ENCODE measurements at regions not wholly inside any gene's neighbourhood (a gene's known extent, or its start where the extent isn't known, plus 50 kb on each side); places are given as distances from the start of the nearest gene placed in this dataset.
"Not testable (repeated sequence)": the region's sequence is repeated elsewhere in the genome, so short reads cannot be mapped to it uniquely, and the experiment has no call there.

- Mint-ChIP-seq H3K27ac (no peak overlapping the region), H3K27me3 (peaks cover 9% of the 10 kb centered on the region), H3K4me1 (ENCODE audit: low read depth) (no peaks in the 10 kb centered on the region), H3K36me3 (peaks cover 8% of the 10 kb centered on the region), H3K9me3 (ENCODE audit: low read depth) (peaks cover 20% of the 10 kb centered on the region), H3K4me3 (no peak overlapping the region)
Observed at GRCh38 chr6:12348530-12349511, 58.7 kb downstream of the EDN1 start.

- Mint-ChIP-seq H3K36me3 (peaks cover 8% of the 10 kb centered on the region), H3K27ac (no peak overlapping the region), H3K9me3 (ENCODE audit: low read depth) (peaks cover 20% of the 10 kb centered on the region), H3K4me1 (ENCODE audit: low read depth) (no peaks in the 10 kb centered on the region), H3K27me3 (peaks cover 9% of the 10 kb centered on the region), H3K4me3 (no peak overlapping the region)
Observed at GRCh38 chr6:12350644-12351170, 60.5 kb downstream of the EDN1 start.

- Mint-ChIP-seq H3K4me1 (ENCODE audit: low read depth) (no peaks in the 10 kb centered on the region), H3K27me3 (peaks cover 7% of the 10 kb centered on the region), H3K9me3 (ENCODE audit: low read depth) (peaks cover 20% of the 10 kb centered on the region), H3K4me3 (no peak overlapping the region), H3K27ac (no peak overlapping the region), H3K36me3 (peaks cover 8% of the 10 kb centered on the region)
Observed at GRCh38 chr6:12351672-12352071, 61.5 kb downstream of the EDN1 start.

GRCh38 chr6:12353731-12354130 lies 63.6 kb downstream of the EDN1 start:
- Mint-ChIP-seq H3K9me3 (ENCODE audit: low read depth) (peaks cover 20% of the 10 kb centered on the region), H3K4me1 (ENCODE audit: low read depth) (no peaks in the 10 kb centered on the region), H3K36me3 (peaks cover 8% of the 10 kb centered on the region), H3K4me3 (no peak overlapping the region), H3K27ac (no peak overlapping the region), H3K27me3 (peaks cover 4% of the 10 kb centered on the region)

GRCh38 chr6:12354499-12354898 lies 64.3 kb downstream of the EDN1 start:
- Mint-ChIP-seq H3K27ac (no peak overlapping the region), H3K36me3 (peaks cover 8% of the 10 kb centered on the region), H3K27me3 (peaks cover 4% of the 10 kb centered on the region), H3K4me3 (no peak overlapping the region), H3K4me1 (ENCODE audit: low read depth) (no peaks in the 10 kb centered on the region), H3K9me3 (ENCODE audit: low read depth) (peaks cover 20% of the 10 kb centered on the region)

GRCh38 chr6:12355354-12355753 lies 65.2 kb downstream of the EDN1 start:
- Mint-ChIP-seq H3K9me3 (ENCODE audit: low read depth) (peaks cover 18% of the 10 kb centered on the region), H3K27ac (no peak overlapping the region), H3K4me3 (no peak overlapping the region), H3K27me3 (no peaks in the 10 kb centered on the region), H3K4me1 (ENCODE audit: low read depth) (no peaks in the 10 kb centered on the region), H3K36me3 (peaks cover 6% of the 10 kb centered on the region)

GRCh38 chr6:12356431-12356830 lies 66.3 kb downstream of the EDN1 start:
- Mint-ChIP-seq H3K4me3 (no peak overlapping the region), H3K4me1 (ENCODE audit: low read depth) (no peaks in the 10 kb centered on the region), H3K27ac (no peak overlapping the region), H3K27me3 (no peaks in the 10 kb centered on the region), H3K9me3 (ENCODE audit: low read depth) (peaks cover 12% of the 10 kb centered on the region), H3K36me3 (peaks cover 6% of the 10 kb centered on the region)

GRCh38 chr6:12356983-12357972 lies 67.1 kb downstream of the EDN1 start:
- H3K27me3 Mint-ChIP-seq = no peaks in the 10 kb centered on the region
- no peak overlapping the region for H3K27ac Mint-ChIP-seq
- H3K36me3 Mint-ChIP-seq = peaks cover 3% of the 10 kb centered on the region
- no peaks in the 10 kb centered on the region for H3K4me1 Mint-ChIP-seq (ENCODE audit: low read depth)
- H3K4me3 Mint-ChIP-seq = no peak overlapping the region
- peaks cover 7% of the 10 kb centered on the region for H3K9me3 Mint-ChIP-seq (ENCODE audit: low read depth)

- no peaks in the 10 kb centered on the region for H3K9me3 Mint-ChIP-seq (ENCODE audit: low read depth)
- no peaks in the 10 kb centered on the region for H3K27me3 Mint-ChIP-seq
- H3K27ac Mint-ChIP-seq = no peak overlapping the region
- H3K36me3 Mint-ChIP-seq = no peaks in the 10 kb centered on the region
- no peaks in the 10 kb centered on the region for H3K4me1 Mint-ChIP-seq (ENCODE audit: low read depth)
- H3K4me3 Mint-ChIP-seq = no peak overlapping the region
Observed at GRCh38 chr6:12359036-12359435, 68.9 kb downstream of the EDN1 start.

- Mint-ChIP-seq H3K27me3 (no peaks in the 10 kb centered on the region), H3K4me3 (no peak overlapping the region), H3K27ac (no peak overlapping the region), H3K9me3 (ENCODE audit: low read depth) (no peaks in the 10 kb centered on the region), H3K36me3 (no peaks in the 10 kb centered on the region), H3K4me1 (ENCODE audit: low read depth) (no peaks in the 10 kb centered on the region)
Observed at GRCh38 chr6:12361042-12361765, 71.0 kb downstream of the EDN1 start.

GRCh38 chr6:12363277-12363650 lies 73.1 kb downstream of the EDN1 start:
- H3K27ac Mint-ChIP-seq; H3K9me3 Mint-ChIP-seq (ENCODE audit: low read depth); H3K36me3 Mint-ChIP-seq; H3K4me3 Mint-ChIP-seq; H3K27me3 Mint-ChIP-seq; H3K4me1 Mint-ChIP-seq (ENCODE audit: low read depth): not testable (repeated sequence)

- Mint-ChIP-seq H3K9me3 (ENCODE audit: low read depth) (no peaks in the 10 kb centered on the region), H3K36me3 (no peaks in the 10 kb centered on the region), H3K27me3 (peaks cover 7% of the 10 kb centered on the region), H3K4me1 (ENCODE audit: low read depth) (no peaks in the 10 kb centered on the region), H3K4me3 (no peak overlapping the region), H3K27ac (no peak overlapping the region)
Observed at GRCh38 chr6:12363651-12364381, 73.7 kb downstream of the EDN1 start.

GRCh38 chr6:12364621-12365020 lies 74.5 kb downstream of the EDN1 start:
- no peaks in the 10 kb centered on the region for H3K4me1 Mint-ChIP-seq (ENCODE audit: low read depth)
- peaks cover 7% of the 10 kb centered on the region for H3K27me3 Mint-ChIP-seq
- no peaks in the 10 kb centered on the region for H3K9me3 Mint-ChIP-seq (ENCODE audit: low read depth)
- H3K36me3 Mint-ChIP-seq = no peaks in the 10 kb centered on the region
- H3K27ac Mint-ChIP-seq = no peak overlapping the region
- no peak overlapping the region for H3K4me3 Mint-ChIP-seq

GRCh38 chr6:12366731-12367130 lies 76.6 kb downstream of the EDN1 start:
- no peak overlapping the region for H3K4me3 Mint-ChIP-seq
- no peaks in the 10 kb centered on the region for H3K36me3 Mint-ChIP-seq
- no peaks in the 10 kb centered on the region for H3K9me3 Mint-ChIP-seq (ENCODE audit: low read depth)
- H3K27me3 Mint-ChIP-seq = peaks cover 7% of the 10 kb centered on the region
- no peaks in the 10 kb centered on the region for H3K4me1 Mint-ChIP-seq (ENCODE audit: low read depth)
- no peak overlapping the region for H3K27ac Mint-ChIP-seq
